Endothelial cell of umbilical vein (primary cell): ENCODE measurements at regions not wholly inside any gene's neighbourhood (a gene's known extent, or its start where the extent isn't known, plus 50 kb on each side); places are given as distances from the start of the nearest gene placed in this dataset.

Source experiments
- CTCF ChIP-seq, 2 donors: IDR thresholded peaks; 1 replicate in 1 of 2; 2 replicates in 1 of 2; pipeline ENCODE4 v1.5.1; 2011; ENCODE audit warnings: low read length in 2 of 2, mild to moderate bottlenecking in 2 of 2, moderate library complexity in 2 of 2, control low read depth in 1 of 2, inconsistent platforms in 1 of 2, low read depth in 1 of 2; ENCODE audit not compliant: insufficient read depth in 1 of 2; ENCODE audit errors: extremely low read depth in 1 of 2
- EZH2 ChIP-seq: IDR thresholded peaks from 2 replicates; pipeline ENCODE4 v1.6.1; 2012; ENCODE audit warnings: borderline replicate concordance, low read depth, mild to moderate bottlenecking, moderate library complexity, low read length, inconsistent platforms; ENCODE audit not compliant: severe bottlenecking
- JUN ChIP-seq: IDR thresholded peaks from 2 replicates; pipeline ENCODE4 v1.6.1; 2011; ENCODE audit warnings: borderline replicate concordance, low read depth; ENCODE audit not compliant: insufficient read length, insufficient read depth
- MYC ChIP-seq: IDR thresholded peaks from one replicate; pipeline ENCODE4 v1.6.1; 2011; ENCODE audit warnings: mild to moderate bottlenecking, low read depth, low read length
- POLR2A ChIP-seq: IDR thresholded peaks from 2 replicates; pipeline ENCODE4 v1.6.1; 2012; ENCODE audit warnings: low read depth, mild to moderate bottlenecking, control low read depth, low read length
- POLR2AphosphoS5 ChIP-seq: IDR thresholded peaks from 2 replicates; pipeline ENCODE4 v1.6.1; 2012; ENCODE audit warnings: low read depth, mild to moderate bottlenecking, control low read depth, low read length, moderate library complexity; ENCODE audit not compliant: insufficient read depth

- TF ChIP-seq CTCF (IDR thresholded peaks at IDR 0.05; ENCODE audit: extremely low read depth in 1 of 2, insufficient read depth in 1 of 2, low read depth in 1 of 2, low read length in 2 of 2) (no peak), MYC (no peak), POLR2A (no peak), EZH2 (no peak), JUN (no peak), POLR2AphosphoS5 (no peak)
Observed at GRCh38 chr2:33835911-33836310, 236.8 kb upstream of the FAM98A start.
